Erythroblast (primary cell): ENCODE measurements at regions not wholly inside any gene's neighbourhood (a gene's known extent, or its start where the extent isn't known, plus 50 kb on each side); places are given as distances from the start of the nearest gene placed in this dataset.

Experiments
- GATA1 ChIP-seq: IDR thresholded peaks from 2 replicates; pipeline ENCODE4 v1.6.1; 2011; ENCODE audit warnings: low read depth, mild to moderate bottlenecking, control low read depth, low read length, moderate library complexity
- POLR2A ChIP-seq: IDR thresholded peaks from 2 replicates; pipeline ENCODE4 v1.6.1; 2011; ENCODE audit warnings: mild to moderate bottlenecking, low read length

DNA sequence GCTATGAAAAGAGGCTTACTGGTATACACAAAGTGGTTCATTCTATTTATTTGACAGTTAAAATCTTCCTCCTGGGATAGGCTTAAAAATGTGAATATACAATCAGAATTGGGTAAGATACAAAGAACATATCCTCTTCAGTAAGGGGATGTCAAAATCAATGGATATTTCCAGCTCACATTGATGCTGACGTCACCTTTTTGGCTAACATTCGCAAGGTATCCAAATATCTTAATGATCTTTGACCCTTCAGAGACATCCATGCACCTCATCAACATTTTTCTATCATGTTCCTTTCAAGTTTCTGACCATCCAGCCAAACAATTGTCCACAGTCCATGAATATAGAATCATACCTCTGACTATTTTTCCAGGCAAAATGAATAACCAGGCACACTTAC, 697.3 kb downstream of the NR2F2 start:
- no peak for TF ChIP-seq POLR2A
- no peak for TF ChIP-seq GATA1
